ENCODE measurements at regions not wholly inside any gene's neighbourhood (a gene's known extent, or its start where the extent isn't known, plus 50 kb on each side); places are given as distances from the start of the nearest gene placed in this dataset.

- no peak for DNase-seq (ENCODE audit: low read depth, low spot score)
- TF ChIP-seq CTCF (conservative IDR thresholded peaks at IDR 0.05) = no peak
- Mint-ChIP-seq H3K9me3 (no peaks in the 10 kb centered on the region), H3K36me3 (ENCODE audit: low read depth) (no peaks in the 10 kb centered on the region), H3K4me3 (no peak overlapping the region), H3K27me3 (ENCODE audit: low read depth) (no peaks in the 10 kb centered on the region), H3K4me1 (peaks cover 11% of the 10 kb centered on the region), H3K27ac (ENCODE audit: unreplicated experiment) (peak overlapping the region; percentile 92)
These were observed 97.1 kb upstream of the APC start for GRCh38 chr5:112640546-112640945.

GRCh38 chr5:112641515-112642110 is 96.1 kb upstream of the APC start:
- H3K27ac Mint-ChIP-seq (ENCODE audit: unreplicated experiment) = no peak overlapping the region
- H3K9me3 Mint-ChIP-seq = no peaks in the 10 kb centered on the region
- no peak overlapping the region for H3K4me3 Mint-ChIP-seq
- no peak for DNase-seq (ENCODE audit: low read depth, low spot score)
- no peaks in the 10 kb centered on the region for H3K36me3 Mint-ChIP-seq (ENCODE audit: low read depth)
- no peak for TF ChIP-seq CTCF (conservative IDR thresholded peaks at IDR 0.05)
- H3K27me3 Mint-ChIP-seq (ENCODE audit: low read depth) = no peaks in the 10 kb centered on the region
- H3K4me1 Mint-ChIP-seq = peaks cover 11% of the 10 kb centered on the region

DNA sequence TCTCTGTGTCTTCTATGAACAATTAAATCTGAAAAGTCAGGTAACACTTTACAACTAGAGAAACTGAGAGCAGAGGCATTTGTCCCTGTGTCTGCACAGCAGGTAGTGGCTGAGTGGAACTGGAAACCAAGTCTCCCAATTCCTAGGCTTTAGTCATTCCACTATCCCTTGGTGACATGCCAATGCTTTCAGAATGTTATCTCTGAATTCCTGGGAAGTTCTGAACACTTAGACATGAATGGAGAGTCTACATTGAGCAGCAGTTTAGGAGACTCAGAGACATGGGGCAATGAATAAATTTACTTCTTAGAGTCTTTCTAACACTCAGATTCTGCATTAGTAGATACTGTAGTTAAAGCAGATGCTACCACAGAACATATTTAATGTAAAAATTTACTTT is 94.8 kb upstream of the APC start:
- no peak for DNase-seq (ENCODE audit: low read depth, low spot score)
- Mint-ChIP-seq H3K4me3 (no peak overlapping the region), H3K4me1 (peaks cover 11% of the 10 kb centered on the region), H3K9me3 (no peaks in the 10 kb centered on the region), H3K27me3 (ENCODE audit: low read depth) (no peaks in the 10 kb centered on the region), H3K27ac (ENCODE audit: unreplicated experiment) (no peak overlapping the region), H3K36me3 (ENCODE audit: low read depth) (no peaks in the 10 kb centered on the region)
- TF ChIP-seq CTCF (conservative IDR thresholded peaks at IDR 0.05) = no peak

DNA sequence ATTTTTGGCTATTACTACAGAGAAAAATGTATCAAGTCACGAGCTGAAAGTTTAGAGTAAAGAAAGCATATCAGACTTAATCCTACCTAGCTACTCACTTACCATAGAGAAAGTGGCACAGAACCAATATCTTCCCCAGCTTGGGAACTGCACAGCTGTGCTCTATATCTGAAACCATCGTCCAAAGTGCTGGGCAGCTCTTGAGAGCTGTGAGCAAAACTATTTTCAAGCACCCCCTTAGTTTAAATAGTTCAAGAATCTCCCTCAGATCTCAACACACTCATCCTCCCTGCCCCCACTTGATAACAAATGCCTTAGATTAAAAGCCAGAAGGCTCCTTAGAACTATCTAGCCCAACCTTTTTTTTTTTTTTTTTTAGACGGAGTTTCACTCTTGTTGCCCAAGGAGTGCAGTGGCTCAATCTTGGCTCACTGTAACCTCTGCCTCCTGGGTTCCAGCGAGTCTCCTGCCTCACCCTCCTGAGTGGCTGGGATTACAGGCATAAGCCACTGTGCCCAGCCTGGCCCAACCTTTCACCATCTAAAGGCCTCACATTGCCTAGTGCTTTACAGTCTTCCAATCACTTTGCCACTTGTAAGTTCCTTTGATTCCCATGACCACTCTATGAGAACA is 94.2 kb upstream of the APC start:
- Mint-ChIP-seq H3K4me1 (peaks cover 11% of the 10 kb centered on the region), H3K4me3 (no peak overlapping the region), H3K27ac (ENCODE audit: unreplicated experiment) (peak overlapping the region; percentile 5), H3K36me3 (ENCODE audit: low read depth) (no peaks in the 10 kb centered on the region), H3K9me3 (no peaks in the 10 kb centered on the region), H3K27me3 (ENCODE audit: low read depth) (no peaks in the 10 kb centered on the region)
- TF ChIP-seq CTCF (conservative IDR thresholded peaks at IDR 0.05) = no peak
- no peak for DNase-seq (ENCODE audit: low read depth, low spot score)

DNA sequence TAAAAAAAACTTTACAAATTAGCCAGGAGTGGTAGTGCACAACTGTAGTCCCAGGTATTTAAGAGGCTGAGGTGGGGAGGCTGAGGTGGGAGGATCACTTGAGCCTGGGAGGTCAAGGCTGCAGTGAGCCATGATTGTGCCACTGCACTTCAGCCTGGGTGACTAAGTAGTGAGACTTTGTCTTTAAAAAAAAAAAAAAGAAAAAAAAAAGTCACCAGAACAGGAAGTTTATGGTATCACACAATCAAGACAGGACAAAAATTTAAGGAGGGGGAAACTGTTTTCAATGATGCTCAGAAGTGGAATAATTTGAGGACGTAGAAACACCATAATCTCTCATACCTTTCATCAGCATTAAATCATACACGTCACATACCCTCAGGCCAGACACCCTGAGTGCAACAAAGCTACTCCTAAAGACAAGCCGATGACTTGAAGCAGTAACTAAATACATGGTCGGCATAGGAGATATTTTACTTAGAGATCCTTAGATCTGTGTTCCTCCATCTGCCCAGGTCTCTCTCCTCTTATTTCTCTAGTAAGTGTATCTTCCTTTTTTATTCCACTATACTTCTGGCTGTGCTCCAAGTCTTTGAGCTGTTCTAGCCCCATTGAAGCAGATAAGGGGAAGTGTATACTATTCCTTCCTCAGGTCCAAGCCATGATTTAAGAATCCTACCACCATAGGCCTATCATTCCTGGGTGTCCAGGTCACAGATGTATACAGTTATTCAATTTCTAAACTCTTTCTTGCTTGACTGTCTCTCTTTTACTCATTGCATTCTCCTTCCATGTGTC is 91.3 kb upstream of the APC start:
- no peaks in the 10 kb centered on the region for H3K4me1 Mint-ChIP-seq
- no peaks in the 10 kb centered on the region for H3K27me3 Mint-ChIP-seq (ENCODE audit: low read depth)
- no peak for TF ChIP-seq CTCF (conservative IDR thresholded peaks at IDR 0.05)
- no peak overlapping the region for H3K4me3 Mint-ChIP-seq
- no peaks in the 10 kb centered on the region for H3K36me3 Mint-ChIP-seq (ENCODE audit: low read depth)
- no peak overlapping the region for H3K27ac Mint-ChIP-seq (ENCODE audit: unreplicated experiment)
- H3K9me3 Mint-ChIP-seq = no peaks in the 10 kb centered on the region
- DNase-seq (ENCODE audit: low read depth, low spot score) = no peak

Data from neural crest cell (in vitro differentiated cells).